SK-N-SH treated with all-trans-retinoic acid at 6 μM for 48 hours (cell line): ENCODE measurements at regions not wholly inside any gene's neighbourhood (a gene's known extent, or its start where the extent isn't known, plus 50 kb on each side); places are given as distances from the start of the nearest gene placed in this dataset.
"Not testable (repeated sequence)": the region's sequence is repeated elsewhere in the genome, so short reads cannot be mapped to it uniquely, and the experiment has no call there.

Source experiments
- ATAC-seq: fragments of 200-7000 bp; cut with Tn5 transposase; 3 replicates; pipeline ENCODE4 v1.9.1; 2020; ENCODE audit warnings: mild to moderate bottlenecking, moderate library complexity
- ARNTL ChIP-seq: fragments of 450-650 bp; formaldehyde crosslinking; IDR thresholded peaks from 2 replicates; pipeline ENCODE4 v1.5.0; 2020; ENCODE audit warnings: low read depth, mild to moderate bottlenecking, moderate library complexity, borderline replicate concordance
- BACH2 ChIP-seq: fragments of 250-450 bp; sonication (Bioruptor Pico); IDR thresholded peaks from 2 replicates; pipeline ENCODE4 v1.9.0; 2021; ENCODE audit warnings: mild to moderate bottlenecking, borderline replicate concordance
- CSRNP3 ChIP-seq: fragments of 250-450 bp; sonication (Bioruptor Pico); IDR thresholded peaks from 2 replicates; pipeline ENCODE4 v1.5.1; 2021; ENCODE audit warnings: mild to moderate bottlenecking, moderate library complexity
- ESRRG ChIP-seq: fragments of 250-450 bp; sonication (Bioruptor Pico); IDR thresholded peaks from 2 replicates; pipeline ENCODE4 v1.6.1; 2021; ENCODE audit warnings: mild to moderate bottlenecking
- GLIS3 ChIP-seq: fragments of 250-450 bp; sonication (Bioruptor Pico); IDR thresholded peaks from 2 replicates; pipeline ENCODE4 v1.5.0; 2020; ENCODE audit warnings: mild to moderate bottlenecking, moderate library complexity
- ISL1 ChIP-seq: fragments of 250-450 bp; sonication (Bioruptor Pico); IDR thresholded peaks from 2 replicates; pipeline ENCODE4 v2.1.2; 2022; ENCODE audit warnings: mild to moderate bottlenecking, moderate library complexity
- POU6F1 ChIP-seq: fragments of 250-450 bp; sonication (Bioruptor Pico); IDR thresholded peaks from 2 replicates; pipeline ENCODE4 v1.8.0; 2021; ENCODE audit warnings: low read depth, mild to moderate bottlenecking, moderate library complexity, borderline replicate concordance
- PPARA ChIP-seq: fragments of 250-450 bp; sonication (Bioruptor Pico); IDR thresholded peaks from 2 replicates; pipeline ENCODE4 v1.5.0; 2020; ENCODE audit warnings: mild to moderate bottlenecking, borderline replicate concordance
- RARB ChIP-seq: fragments of 250-450 bp; sonication (Bioruptor Pico); IDR thresholded peaks from 2 replicates; pipeline ENCODE4 v1.8.0; 2021; ENCODE audit warnings: mild to moderate bottlenecking, moderate library complexity
- SNAI2 ChIP-seq: fragments of 250-450 bp; sonication (Bioruptor Pico); IDR thresholded peaks from 2 replicates; pipeline ENCODE4 v1.5.0; 2020; ENCODE audit warnings: mild to moderate bottlenecking, moderate library complexity
- TSHZ2 ChIP-seq: fragments of 250-450 bp; sonication (Bioruptor Pico); IDR thresholded peaks from 2 replicates; pipeline ENCODE4 v1.5.0; 2020; ENCODE audit warnings: mild to moderate bottlenecking, moderate library complexity
- ZC3H10 ChIP-seq: fragments of 250-450 bp; sonication (Bioruptor Pico); IDR thresholded peaks from 2 replicates; pipeline ENCODE4 v1.5.1; 2021; ENCODE audit warnings: mild to moderate bottlenecking, moderate library complexity
- ZFP3 ChIP-seq: fragments of 250-450 bp; sonication (Bioruptor Pico); IDR thresholded peaks from 2 replicates; pipeline ENCODE4 v1.5.0; 2020; ENCODE audit warnings: mild to moderate bottlenecking, moderate library complexity
- ZFP30 ChIP-seq: fragments of 450-650 bp; formaldehyde crosslinking; IDR thresholded peaks from 2 replicates; pipeline ENCODE4 v1.5.0; 2022; ENCODE audit warnings: mild to moderate bottlenecking, moderate library complexity
- ZNF565 ChIP-seq: fragments of 450-650 bp; formaldehyde crosslinking; conservative IDR thresholded peaks from 2 replicates; pipeline ENCODE4 v1.5.0; 2020; ENCODE audit warnings: low read depth, mild to moderate bottlenecking, moderate library complexity
- ZNF70 ChIP-seq: fragments of 450-650 bp; formaldehyde crosslinking; IDR thresholded peaks from 2 replicates; pipeline ENCODE4 v1.5.0; 2020; ENCODE audit warnings: mild to moderate bottlenecking, moderate library complexity
- ZNF8 ChIP-seq: fragments of 450-650 bp; formaldehyde crosslinking; IDR thresholded peaks from 2 replicates; pipeline ENCODE4 v1.5.0; 2020; ENCODE audit warnings: mild to moderate bottlenecking, moderate library complexity
- TF ChIP-seq, protein P1 (sequence below): fragments of 250-450 bp; sonication (Bioruptor Pico); IDR thresholded peaks from 2 replicates; pipeline ENCODE4 v1.5.1; 2020; ENCODE audit warnings: low read depth, mild to moderate bottlenecking, moderate library complexity

GRCh38 chr2:105997711-105998110, 196.4 kb downstream of the UXS1 start:
- ATAC-seq: no peak
- TF ChIP-seq ZNF8 (CRISPR knock-in tag): no peak
- TF ChIP-seq ZFP30 (CRISPR knock-in tag): no peak
- no peak for TF ChIP-seq GLIS3 (CRISPR knock-in tag)
- no peak for TF ChIP-seq ESRRG (CRISPR knock-in tag)
- no peak for TF ChIP-seq PPARA (CRISPR knock-in tag)
- no peak for TF ChIP-seq RARB (CRISPR knock-in tag)

- no peak for TF ChIP-seq ZFP3 (CRISPR knock-in tag)
- TF ChIP-seq ZNF70 (CRISPR knock-in tag): no peak
- no peak for TF ChIP-seq TSHZ2 (CRISPR knock-in tag)
- no peak for ATAC-seq
These were observed 203.5 kb downstream of the UXS1 start for GRCh38 chr2:105990624-105991023.

GRCh38 chr2:105989803-105990202, 204.3 kb downstream of the UXS1 start:
- not testable (repeated sequence) for ATAC-seq

- no peak for ATAC-seq
- no peak for TF ChIP-seq ZNF565 (CRISPR knock-in tag)
These were observed 205.0 kb downstream of the UXS1 start for GRCh38 chr2:105989070-105989469.

DNA sequence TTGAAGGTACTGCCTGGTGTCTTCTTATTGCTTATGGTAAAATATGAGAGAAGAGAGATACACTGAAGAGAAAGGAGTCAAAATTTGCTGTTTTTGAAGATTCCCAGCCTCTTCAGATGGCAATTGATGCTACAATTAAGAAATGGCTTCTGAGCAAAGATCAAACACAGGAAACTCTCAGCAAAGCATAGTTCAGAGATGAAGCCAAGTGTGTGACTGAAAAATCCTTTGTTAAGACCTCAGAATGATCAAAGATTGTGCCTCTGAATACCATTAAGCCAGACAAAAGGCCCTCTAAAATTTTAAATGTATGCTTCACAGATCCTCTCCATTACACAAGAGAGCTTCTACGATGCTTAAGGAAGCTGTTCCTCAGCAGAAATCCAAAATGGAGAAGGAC, 216.3 kb downstream of the UXS1 start:
- no peak for ATAC-seq
- no peak for TF ChIP-seq ZNF8 (CRISPR knock-in tag)
- TF ChIP-seq RARB (CRISPR knock-in tag): no peak
- TF ChIP-seq, protein P1, sequence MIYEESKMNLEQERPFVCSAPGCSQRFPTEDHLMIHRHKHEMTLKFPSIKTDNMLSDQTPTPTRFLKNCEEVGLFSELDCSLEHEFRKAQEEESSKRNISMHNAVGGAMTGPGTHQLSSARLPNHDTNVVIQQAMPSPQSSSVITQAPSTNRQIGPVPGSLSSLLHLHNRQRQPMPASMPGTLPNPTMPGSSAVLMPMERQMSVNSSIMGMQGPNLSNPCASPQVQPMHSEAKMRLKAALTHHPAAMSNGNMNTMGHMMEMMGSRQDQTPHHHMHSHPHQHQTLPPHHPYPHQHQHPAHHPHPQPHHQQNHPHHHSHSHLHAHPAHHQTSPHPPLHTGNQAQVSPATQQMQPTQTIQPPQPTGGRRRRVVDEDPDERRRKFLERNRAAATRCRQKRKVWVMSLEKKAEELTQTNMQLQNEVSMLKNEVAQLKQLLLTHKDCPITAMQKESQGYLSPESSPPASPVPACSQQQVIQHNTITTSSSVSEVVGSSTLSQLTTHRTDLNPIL: no peak
- no peak for TF ChIP-seq BACH2 (CRISPR knock-in tag)

GRCh38 chr2:105977212-105977611, 216.9 kb downstream of the UXS1 start:
- TF ChIP-seq ZFP30 (CRISPR knock-in tag): no peak
- TF ChIP-seq ARNTL: no peak
- TF ChIP-seq PPARA (CRISPR knock-in tag): no peak
- TF ChIP-seq ISL1 (CRISPR knock-in tag): no peak
- TF ChIP-seq CSRNP3 (CRISPR knock-in tag): no peak
- TF ChIP-seq ZC3H10 (CRISPR knock-in tag): no peak
- TF ChIP-seq POU6F1: no peak
- TF ChIP-seq ZNF8 (CRISPR knock-in tag): no peak
- TF ChIP-seq ZNF565 (CRISPR knock-in tag): no peak
- no peak for TF ChIP-seq SNAI2 (CRISPR knock-in tag)
- no peak for ATAC-seq

GRCh38 chr2:105974812-105975211, 219.3 kb downstream of the UXS1 start:
- no peak for TF ChIP-seq ZNF70 (CRISPR knock-in tag)
- no peak for TF ChIP-seq POU6F1
- TF ChIP-seq, all 23 proteins: peak for 0
- no peak for ATAC-seq
